GM06990 (cell line): ENCODE measurements at regions not wholly inside any gene's neighbourhood (a gene's known extent, or its start where the extent isn't known, plus 50 kb on each side); places are given as distances from the start of the nearest gene placed in this dataset.

Experiments used
- DNase-seq: peaks from one replicate; pipeline ENCODE4 v3.0.0-alpha.2; 2011; ENCODE audit not compliant: insufficient read length; ENCODE audit errors: extremely low read depth
- H3K27me3 ChIP-seq: replicated peaks from 2 replicates; pipeline ENCODE4 v1.6.0; 2011; ENCODE audit warnings: low read length; ENCODE audit not compliant: control insufficient read depth, insufficient read depth
- H3K36me3 ChIP-seq: 2 replicates; pipeline ENCODE4 v1.5.1; 2011; ENCODE audit warnings: low read length; ENCODE audit not compliant: control insufficient read depth, insufficient read depth
- H3K4me3 ChIP-seq: replicated peaks from 2 replicates; pipeline ENCODE4 v1.5.1; 2011; ENCODE audit warnings: low read depth, mild to moderate bottlenecking, control low read depth, low read length
- CTCF ChIP-seq: IDR thresholded peaks from 2 replicates; pipeline ENCODE4 v1.5.1; 2011; ENCODE audit warnings: low read length, control low read depth, mild to moderate bottlenecking, inconsistent platforms; ENCODE audit not compliant: insufficient read depth, poor library complexity, severe bottlenecking

GRCh38 chr15:62572797-62573196 lies 407.7 kb upstream of the C2CD4B start:
- no peak for TF ChIP-seq CTCF
- DNase-seq, result no peak
- Histone ChIP-seq H3K27me3 (no peaks in the 10 kb centered on the region; the same call in 1 of the 2 replicates), H3K36me3 (no peaks in the 10 kb centered on the region), H3K4me3 (no peak overlapping the region)

- H3K27me3 ChIP-seq, result no peaks in the 10 kb centered on the region; the same call in 1 of the 2 replicates
- no peaks in the 10 kb centered on the region for H3K36me3 ChIP-seq
- no peak for TF ChIP-seq CTCF
- H3K4me3 ChIP-seq, result no peak overlapping the region
- DNase-seq, result no peak
Observed at GRCh38 chr15:62573876-62574275, 408.8 kb upstream of the C2CD4B start.

GRCh38 chr15:62578546-62578945 lies 413.5 kb upstream of the C2CD4B start:
- peaks cover 2% of the 10 kb centered on the region; the same call in 1 of the 2 replicates for H3K27me3 ChIP-seq
- H3K4me3 ChIP-seq, result no peak overlapping the region
- no peaks in the 10 kb centered on the region for H3K36me3 ChIP-seq

GRCh38 chr15:62578960-62579359 lies 413.9 kb upstream of the C2CD4B start:
- H3K27me3 ChIP-seq, result peaks cover 2% of the 10 kb centered on the region; the same call in 1 of the 2 replicates

More at GRCh38 chr15:62578546-62578945, 413.5 kb upstream of the C2CD4B start:
- no peak for DNase-seq
- TF ChIP-seq CTCF, result no peak

GRCh38 chr15:62579842-62580241 lies 414.8 kb upstream of the C2CD4B start:
- no peak for DNase-seq
- no peak for TF ChIP-seq CTCF
- Histone ChIP-seq H3K4me3 (no peak overlapping the region), H3K36me3 (no peaks in the 10 kb centered on the region), H3K27me3 (peaks cover 2% of the 10 kb centered on the region; the same call in 1 of the 2 replicates)

More at GRCh38 chr15:62578960-62579359, 413.9 kb upstream of the C2CD4B start:
- no peak for TF ChIP-seq CTCF
- Histone ChIP-seq H3K36me3 (no peaks in the 10 kb centered on the region), H3K4me3 (no peak overlapping the region)
- DNase-seq, result no peak

GRCh38 chr15:62582580-62582979 lies 417.5 kb upstream of the C2CD4B start:
- DNase-seq, result no peak
- Histone ChIP-seq H3K36me3 (no peaks in the 10 kb centered on the region), H3K4me3 (no peak overlapping the region), H3K27me3 (peaks cover 2% of the 10 kb centered on the region; the same call in 1 of the 2 replicates)
- no peak for TF ChIP-seq CTCF
